IMR-90 (cell line): ENCODE measurements at regions not wholly inside any gene's neighbourhood (a gene's known extent, or its start where the extent isn't known, plus 50 kb on each side); places are given as distances from the start of the nearest gene placed in this dataset.

Experiments used
- ATAC-seq: fragments of 200-7000 bp; cut with Tn5 transposase; 2 replicates; pipeline ENCODE4 v1.9.1; 2020; ENCODE audit warnings: low read depth, mild to moderate bottlenecking, moderate library complexity
- BruUV-seq: library from RNA; stranded (reverse); fragments of 400-500 nt; replicated peaks from 2 replicates; lab custom pipeline; 2021; lab: Mats Ljungman, UMichigan
- CTCF ChIA-PET: fragments of 300-600 bp; formaldehyde crosslinking; extraction: SDS; loops from one replicate; lab custom pipeline; 2021; ENCODE audit warnings: antibody characterized with exemption; lab: Yijun Ruan, JAX
- POLR2A ChIA-PET: fragments of 300-600 bp; sonication (Branson Sonifier 250); formaldehyde crosslinking; loops from one replicate; lab custom pipeline; 2022; ENCODE audit warnings: antibody characterized with exemption; ENCODE audit not compliant: unreplicated experiment; lab: Charles Lee
- DNase-seq: peaks from one replicate; pipeline ENCODE4 v3.0.0; 2013
- H2AFZ ChIP-seq: replicated peaks from 2 replicates; pipeline ENCODE3; 2013; ENCODE audit warnings: low read length, mild to moderate bottlenecking; ENCODE audit not compliant: poor library complexity
- H2AK5ac ChIP-seq: 2 replicates; pipeline ENCODE4 v1.6.1; 2013; ENCODE audit warnings: low read depth, low read length, inconsistent platforms
- H2AK9ac ChIP-seq: replicated peaks from 2 replicates; pipeline ENCODE3; 2013; ENCODE audit warnings: mild to moderate bottlenecking, low read depth, low read length, moderate library complexity; ENCODE audit not compliant: poor library complexity
- H2BK120ac ChIP-seq: 2 replicates; pipeline ENCODE4 v1.6.1; 2013; ENCODE audit warnings: low read depth, low read length, inconsistent platforms
- H2BK15ac ChIP-seq: 3 replicates; pipeline ENCODE4 v1.6.1; 2013; ENCODE audit warnings: low read depth, low read length, inconsistent platforms
- H2BK20ac ChIP-seq: 2 replicates; pipeline ENCODE4 v1.6.1; 2013; ENCODE audit warnings: low read depth, mild to moderate bottlenecking, inconsistent platforms, low read length, moderate library complexity
- H2BK5ac ChIP-seq: 2 replicates; pipeline ENCODE4 v1.6.1; 2013; ENCODE audit warnings: mild to moderate bottlenecking, low read depth, low read length, inconsistent platforms; ENCODE audit not compliant: poor library complexity, severe bottlenecking
- H3K14ac ChIP-seq: replicated peaks from 2 replicates; pipeline ENCODE4 v1.6.1; 2013; ENCODE audit warnings: low read depth, low read length, inconsistent platforms
- H3K18ac ChIP-seq: 2 replicates; pipeline ENCODE4 v1.6.1; 2013; ENCODE audit warnings: low read depth, low read length, control low read depth
- H3K23ac ChIP-seq: 2 replicates; pipeline ENCODE4 v1.6.1; 2013; ENCODE audit warnings: low read depth, low read length, inconsistent platforms
- H3K27ac ChIP-seq: 2 replicates; pipeline ENCODE4 v1.5.1; 2013; ENCODE audit warnings: mild to moderate bottlenecking, control low read depth, low read length; ENCODE audit not compliant: insufficient read depth
- H3K27me3 ChIP-seq: 2 replicates; pipeline ENCODE4 v1.6.1; 2013; ENCODE audit warnings: low read length; ENCODE audit not compliant: control insufficient read depth, insufficient read depth
- H3K36me3 ChIP-seq: 2 replicates; pipeline ENCODE4 v1.6.1; 2013; ENCODE audit warnings: low read length, mixed read lengths; ENCODE audit not compliant: control insufficient read depth, insufficient read depth
- H3K4ac ChIP-seq: 2 replicates; pipeline ENCODE4 v1.6.1; 2013; ENCODE audit warnings: low read depth, low read length, inconsistent platforms
- H3K4me1 ChIP-seq: 2 replicates; pipeline ENCODE4 v1.6.1; 2013; ENCODE audit warnings: low read length, mixed read lengths; ENCODE audit not compliant: control insufficient read depth, insufficient read depth
- H3K4me2 ChIP-seq: 2 replicates; pipeline ENCODE4 v1.6.1; 2013; ENCODE audit warnings: low read depth, mild to moderate bottlenecking, control low read depth, low read length, moderate library complexity
- H3K4me3 ChIP-seq: 2 replicates; pipeline ENCODE4 v1.5.1; 2013; ENCODE audit warnings: low read depth, mild to moderate bottlenecking, control low read depth, low read length, moderate library complexity; ENCODE audit not compliant: insufficient read depth
- H3K56ac ChIP-seq: 2 replicates; pipeline ENCODE4 v1.6.1; 2013; ENCODE audit warnings: low read length, inconsistent platforms; ENCODE audit not compliant: insufficient read depth; ENCODE audit errors: extremely low read depth
- H3K79me1 ChIP-seq, 2 experiments: 2 replicates each; pipeline ENCODE4 v1.6.1; 2013; ENCODE audit warnings: low read length in 2 of 2, inconsistent platforms in 1 of 2, low read depth in 1 of 2
- H3K9ac ChIP-seq: 2 replicates; pipeline ENCODE4 v1.6.1; 2013; ENCODE audit warnings: low read depth, low read length, control low read depth
- H3K9me1 ChIP-seq: 2 replicates; pipeline ENCODE4 v1.6.1; 2013; ENCODE audit warnings: low read length, inconsistent platforms; ENCODE audit not compliant: insufficient read depth
- H3K9me3 ChIP-seq: 2 replicates; pipeline ENCODE4 v1.6.1; 2013; ENCODE audit warnings: low read length; ENCODE audit not compliant: control insufficient read depth, insufficient read depth
- H4K20me1 ChIP-seq: 2 replicates; pipeline ENCODE4 v1.6.1; 2013; ENCODE audit warnings: low read length, inconsistent platforms; ENCODE audit not compliant: insufficient read depth
- H4K5ac ChIP-seq: 2 replicates; pipeline ENCODE4 v1.6.1; 2013; ENCODE audit warnings: mild to moderate bottlenecking, low read depth, low read length, control low read depth
- H4K8ac ChIP-seq, 2 experiments: 2 replicates each; pipeline ENCODE4 v1.6.1; 2013; ENCODE audit warnings: low read depth in 2 of 2, low read length in 2 of 2, control low read depth in 1 of 2, inconsistent platforms in 1 of 2
- H4K91ac ChIP-seq: 2 replicates; pipeline ENCODE4 v1.6.1; 2013; ENCODE audit warnings: low read depth, low read length, inconsistent platforms; ENCODE audit not compliant: insufficient read depth
- BHLHE40 ChIP-seq: fragments of 150-350 bp; IDR thresholded peaks from 2 replicates; pipeline ENCODE4 v1.6.1; 2016; ENCODE audit warnings: mild to moderate bottlenecking, low read depth, low read length
- CEBPB ChIP-seq: IDR thresholded peaks from 2 replicates; pipeline ENCODE4 v1.6.1; 2012; ENCODE audit warnings: low read depth, low read length, improper control_type of control experiment
- CTCF ChIP-seq: conservative IDR thresholded peaks from 2 replicates; pipeline ENCODE4 v1.5.1; 2012; ENCODE audit warnings: mild to moderate bottlenecking, low read depth, low read length, improper control_type of control experiment
- FOS ChIP-seq: fragments of 150-350 bp; IDR thresholded peaks from 2 replicates; pipeline ENCODE4 v1.6.1; 2016; ENCODE audit warnings: low read depth, low read length
- MAFK ChIP-seq: IDR thresholded peaks from 2 replicates; pipeline ENCODE4 v1.6.1; 2012; ENCODE audit warnings: low read depth, low read length, improper control_type of control experiment
- MAZ ChIP-seq: IDR thresholded peaks from 2 replicates; pipeline ENCODE4 v1.6.1; 2012; ENCODE audit warnings: low read depth, mild to moderate bottlenecking, low read length, improper control_type of control experiment, moderate library complexity, borderline replicate concordance
- RCOR1 ChIP-seq: IDR thresholded peaks from 2 replicates; pipeline ENCODE4 v1.6.1; 2012; ENCODE audit warnings: mild to moderate bottlenecking, low read length, improper control_type of control experiment; ENCODE audit not compliant: insufficient replicate concordance
- RFX5 ChIP-seq: IDR thresholded peaks from 2 replicates; pipeline ENCODE4 v1.8.0; 2012; ENCODE audit warnings: low read depth, mild to moderate bottlenecking, low read length, moderate library complexity
- SMC3 ChIP-seq: fragments of 150-350 bp; IDR thresholded peaks from 2 replicates; pipeline ENCODE4 v1.6.1; 2016; ENCODE audit warnings: low read depth, mild to moderate bottlenecking, antibody characterized with exemption, low read length, moderate library complexity
- USF2 ChIP-seq: fragments of 150-350 bp; IDR thresholded peaks from 2 replicates; pipeline ENCODE4 v1.6.1; 2017; ENCODE audit warnings: mild to moderate bottlenecking, antibody characterized with exemption, low read length, low read depth
- WGBS, 2 experiments: methylation state at CpG; one replicate each; pipeline versions ENCODE4 v1.1.5 to v1.1.7; 2013; ENCODE audit warnings: missing lambda C conversion rate in 2 of 2; ENCODE audit not compliant: insufficient read length in 1 of 2; ENCODE audit errors: extremely low coverage in 2 of 2; 5-methylcytosine and 5-hydroxymethylcytosine counted together
- dilution Hi-C: fragments of 300-500 bp; cut with HindIII; formaldehyde crosslinking; loops from one replicate; pipeline ENCODE4 v1.14.3; 2018; ENCODE audit warnings: low sequenced_read_pairs; ENCODE audit not compliant: unreplicated experiment
- in situ Hi-C: fragments of 300-500 bp; cut with MboI; formaldehyde crosslinking; loops from 3 replicates; pipeline ENCODE4 v1.14.3; 2019; ENCODE audit warnings: low sequenced_read_pairs, inconsistent platforms, mixed read lengths
- intact Hi-C: fragments of 100-400 bp; cut with micrococcal nuclease; formaldehyde crosslinking; loops from 2 replicates; pipeline ENCODE4 v1.10.0; 2022
- TF ChIP-seq, protein P1 (sequence below): fragments of 150-350 bp; IDR thresholded peaks from 2 replicates; pipeline ENCODE4 v1.6.1; 2016; ENCODE audit warnings: low read depth, mild to moderate bottlenecking, low read length, moderate library complexity, borderline replicate concordance

DNA sequence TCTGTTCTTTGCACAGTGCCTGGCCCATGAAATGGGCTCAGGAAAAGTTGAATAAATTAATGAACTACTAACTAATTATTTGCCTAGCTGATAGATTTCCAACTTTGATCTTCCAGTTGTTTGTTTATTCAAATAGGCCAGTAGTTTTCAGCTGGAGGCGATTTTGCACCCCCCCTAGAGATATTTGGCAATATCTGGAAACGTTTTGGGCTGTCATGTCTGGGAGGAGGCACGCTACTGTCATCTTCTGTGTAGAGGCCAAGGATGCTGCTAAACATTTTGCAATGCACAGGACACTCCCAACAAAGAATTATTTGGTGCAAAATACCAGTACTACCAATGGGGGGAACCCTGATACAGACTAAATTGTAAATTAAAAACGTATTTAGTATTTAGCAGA lies 81.9 kb downstream of the VCX2 start:
- H3K18ac ChIP-seq: no peak overlapping the region
- H4K20me1 ChIP-seq: no peaks in the 10 kb centered on the region
- H2BK5ac ChIP-seq: no peak overlapping the region
- H3K4me1 ChIP-seq: no peaks in the 10 kb centered on the region
- H3K27ac ChIP-seq: no peak overlapping the region
- H4K8ac ChIP-seq: no peak overlapping the region
- H2AFZ ChIP-seq: no peak overlapping the region
- no peaks in the 10 kb centered on the region for H3K79me1 ChIP-seq
- no peak overlapping the region for H2AK5ac ChIP-seq
- no peaks in the 10 kb centered on the region for H3K27me3 ChIP-seq
- H3K9me1 ChIP-seq: no peaks in the 10 kb centered on the region
- no peak overlapping the region for H3K14ac ChIP-seq
- DNase-seq: no peak
- H2BK20ac ChIP-seq: no peak overlapping the region
- in situ Hi-C loops: no loop called here
- intact Hi-C loops: no loop called here
- CTCF ChIA-PET: no interaction called here
- POLR2A ChIA-PET: no interaction called here
- H3K4me2 ChIP-seq: no peak overlapping the region
- H3K56ac ChIP-seq: no peak overlapping the region
- no peak overlapping the region for H4K91ac ChIP-seq
- H2BK120ac ChIP-seq: no peak overlapping the region
- no peak overlapping the region for H4K5ac ChIP-seq
- H3K4ac ChIP-seq: no peak overlapping the region
- WGBS, 2 experiments: no CpG with 5 or more reads among the region's 4 CpGs
- BruUV-seq: no TSS peak
- H3K4me3 ChIP-seq: no peak overlapping the region
- H3K23ac ChIP-seq: no peak overlapping the region
- H2BK15ac ChIP-seq: no peak overlapping the region
- H2AK9ac ChIP-seq: no peak overlapping the region
- no peak overlapping the region for H3K9ac ChIP-seq
- no peaks in the 10 kb centered on the region for H3K36me3 ChIP-seq
- H3K9me3 ChIP-seq: 0 out of 2 replicates have a peak, but pooled peaks cover 2% of the 10 kb centered on the region
- TF ChIP-seq USF2 (no peak), MAFK (no peak), RFX5 (no peak), CTCF (no peak), MAZ (no peak), CEBPB (no peak), FOS (no peak), SMC3 (no peak), RCOR1 (no peak), BHLHE40 (no peak)
- TF ChIP-seq, protein P1, sequence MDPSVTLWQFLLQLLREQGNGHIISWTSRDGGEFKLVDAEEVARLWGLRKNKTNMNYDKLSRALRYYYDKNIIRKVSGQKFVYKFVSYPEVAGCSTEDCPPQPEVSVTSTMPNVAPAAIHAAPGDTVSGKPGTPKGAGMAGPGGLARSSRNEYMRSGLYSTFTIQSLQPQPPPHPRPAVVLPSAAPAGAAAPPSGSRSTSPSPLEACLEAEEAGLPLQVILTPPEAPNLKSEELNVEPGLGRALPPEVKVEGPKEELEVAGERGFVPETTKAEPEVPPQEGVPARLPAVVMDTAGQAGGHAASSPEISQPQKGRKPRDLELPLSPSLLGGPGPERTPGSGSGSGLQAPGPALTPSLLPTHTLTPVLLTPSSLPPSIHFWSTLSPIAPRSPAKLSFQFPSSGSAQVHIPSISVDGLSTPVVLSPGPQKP: no peak
- dilution Hi-C loops: no loop called here
- no peak for ATAC-seq
